OCI-LY7 (cell line): ENCODE measurements at regions not wholly inside any gene's neighbourhood (a gene's known extent, or its start where the extent isn't known, plus 50 kb on each side); places are given as distances from the start of the nearest gene placed in this dataset.

Source experiments
- BruUV-seq: library from RNA; stranded (reverse); fragments of 400-500 nt; replicated peaks from 2 replicates; lab custom pipeline; 2021; lab: Mats Ljungman, UMichigan
- CTCF ChIA-PET: fragments of 300-600 bp; sonication (Branson Sonifier 250); formaldehyde crosslinking; loops from one replicate; lab custom pipeline; 2022; ENCODE audit warnings: antibody characterized with exemption; ENCODE audit not compliant: unreplicated experiment; lab: Charles Lee
- POLR2A ChIA-PET: fragments of 300-600 bp; sonication (Branson Sonifier 250); formaldehyde crosslinking; loops from one replicate; lab custom pipeline; 2022; ENCODE audit warnings: antibody characterized with exemption; lab: Charles Lee
- DNase-seq: peaks from one replicate; pipeline ENCODE4 v3.0.0-alpha.2; 2015; ENCODE audit warnings: low spot score
- H2AFZ ChIP-seq: fragments of 200-600 bp; sonication (generic), shearing (Covaris generic); 2 replicates; pipeline ENCODE4 v1.6.1; 2014; ENCODE audit warnings: mild to moderate bottlenecking, antibody characterized with exemption, low read length, moderate library complexity
- H3K27ac ChIP-seq: fragments of 200-600 bp; sonication (generic); 2 replicates; pipeline ENCODE4 v1.5.1; 2014; ENCODE audit warnings: mixed run types, low read depth, mild to moderate bottlenecking, moderate library complexity, low read length, inconsistent platforms; ENCODE audit not compliant: poor library complexity, severe bottlenecking
- H3K36me3 ChIP-seq: fragments of 200-600 bp; sonication (generic); 2 replicates; pipeline ENCODE4 v1.6.1; 2014; ENCODE audit warnings: mild to moderate bottlenecking, antibody characterized with exemption, low read length, moderate library complexity, mixed read lengths; ENCODE audit not compliant: insufficient read depth
- H3K4me1 ChIP-seq: fragments of 200-600 bp; sonication (generic); 2 replicates; pipeline ENCODE4 v1.5.1; 2014; ENCODE audit warnings: mild to moderate bottlenecking, low read length; ENCODE audit not compliant: insufficient read depth, poor library complexity, severe bottlenecking
- H3K4me2 ChIP-seq: fragments of 200-600 bp; sonication (generic); 2 replicates; pipeline ENCODE4 v1.6.1; 2014; ENCODE audit warnings: mild to moderate bottlenecking, low read length
- H3K4me3 ChIP-seq: fragments of 200-600 bp; sonication (generic); 2 replicates; pipeline ENCODE4 v1.5.1; 2014; ENCODE audit warnings: mild to moderate bottlenecking, low read depth, low read length; ENCODE audit not compliant: poor library complexity, severe bottlenecking
- H3K79me2 ChIP-seq: fragments of 200-600 bp; sonication (generic); 2 replicates; pipeline ENCODE4 v1.6.1; 2016; ENCODE audit warnings: low read depth, mild to moderate bottlenecking, low read length, moderate library complexity, mixed read lengths; ENCODE audit not compliant: insufficient read depth
- H3K9me2 ChIP-seq: fragments of 200-600 bp; sonication (generic); 2 replicates; pipeline ENCODE4 v1.6.1; 2016; ENCODE audit warnings: mild to moderate bottlenecking, low read length, mixed read lengths; ENCODE audit not compliant: insufficient read depth
- H3K9me3 ChIP-seq: fragments of 200-600 bp; sonication (generic); 2 replicates; pipeline ENCODE4 v1.6.1; 2014; ENCODE audit warnings: mild to moderate bottlenecking, mixed run types, low read length, mixed read lengths
- H4K20me1 ChIP-seq: fragments of 200-600 bp; sonication (generic); 2 replicates; pipeline ENCODE4 v1.6.1; 2014; ENCODE audit warnings: mild to moderate bottlenecking, antibody characterized with exemption, low read length, moderate library complexity, mixed read lengths; ENCODE audit not compliant: insufficient read depth
- CTCF ChIP-seq: fragments of 200-600 bp; sonication (generic); conservative IDR thresholded peaks from 2 replicates; pipeline ENCODE4 v1.5.1; 2014; ENCODE audit warnings: mild to moderate bottlenecking, antibody characterized with exemption, low read length, moderate library complexity, mixed read lengths
- EZH2phosphoT487 ChIP-seq: fragments of 200-600 bp; sonication (generic); IDR thresholded peaks from 2 replicates; pipeline ENCODE4 v1.6.1; 2018; ENCODE audit warnings: low read depth, borderline replicate concordance, mild to moderate bottlenecking, mixed run types, antibody characterized with exemption, low read length, moderate library complexity, mixed read lengths
- intact Hi-C: fragments of 100-400 bp; cut with micrococcal nuclease; formaldehyde crosslinking; loops from one replicate; pipeline ENCODE4 v1.10.0; 2022; ENCODE audit not compliant: unreplicated experiment

GRCh38 chr10:62669341-62669740, 135.2 kb upstream of the ADO start:
- no peaks in the 10 kb centered on the region for H3K79me2 ChIP-seq
- no peaks in the 10 kb centered on the region for H3K9me3 ChIP-seq
- H3K36me3 ChIP-seq = no peaks in the 10 kb centered on the region
- no peak overlapping the region for H3K4me2 ChIP-seq
- H3K27ac ChIP-seq = no peak overlapping the region
- no peaks in the 10 kb centered on the region for H3K4me1 ChIP-seq
- DNase-seq = no peak
- BruUV-seq = no TSS peak
- intact Hi-C loops = no loop called here
- H2AFZ ChIP-seq = no peak overlapping the region
- no peak overlapping the region for H3K4me3 ChIP-seq
- no peaks in the 10 kb centered on the region for H3K9me2 ChIP-seq
- CTCF ChIA-PET = no interaction called here
- TF ChIP-seq EZH2phosphoT487 = no peak
- TF ChIP-seq CTCF = no peak
- no peaks in the 10 kb centered on the region for H4K20me1 ChIP-seq
- POLR2A ChIA-PET = interaction anchor here (1.1 kb wide), 1 partner anchor 20 kb away, joined by 3 read pairs; no protein-coding TSS in a partner anchor

GRCh38 chr10:62671104-62671503, 133.4 kb upstream of the ADO start:
- TF ChIP-seq EZH2phosphoT487 (no peak), CTCF (no peak)
- DNase-seq = no peak
- BruUV-seq = no TSS peak
- Histone ChIP-seq H3K79me2 (no peaks in the 10 kb centered on the region), H4K20me1 (no peaks in the 10 kb centered on the region), H3K4me1 (no peaks in the 10 kb centered on the region), H3K36me3 (no peaks in the 10 kb centered on the region), H3K4me2 (no peak overlapping the region), H3K9me2 (no peaks in the 10 kb centered on the region), H3K9me3 (no peaks in the 10 kb centered on the region), H3K27ac (no peak overlapping the region), H2AFZ (no peak overlapping the region), H3K4me3 (no peak overlapping the region)
- CTCF ChIA-PET = interaction anchor here (0.6 kb wide), 1 partner anchor 934 kb away, joined by 6 read pairs; no protein-coding TSS in a partner anchor
- POLR2A ChIA-PET = interaction anchor here (0.8 to 1.4 kb wide), 7 partner anchors 9 to 36 kb away, joined by 3 to 7 read pairs (median 4); no protein-coding TSS in a partner anchor
- intact Hi-C loops = no loop called here

GRCh38 chr10:62681211-62681940, 123.1 kb upstream of the ADO start:
- peak; percentile 73 for DNase-seq
- Histone ChIP-seq H3K79me2 (no peaks in the 10 kb centered on the region), H3K4me2 (no peak overlapping the region), H3K4me1 (peaks cover 10% of the 10 kb centered on the region), H3K27ac (no peak overlapping the region), H3K36me3 (no peaks in the 10 kb centered on the region), H2AFZ (peak overlapping the region; percentile 60; the same call in 1 of the 2 replicates), H3K9me2 (no peaks in the 10 kb centered on the region), H3K9me3 (no peaks in the 10 kb centered on the region), H4K20me1 (no peaks in the 10 kb centered on the region), H3K4me3 (no peak overlapping the region)
- ChIA-PET CTCF (interaction anchor here (0.6 to 0.7 kb wide), 2 partner anchors 44 to 99 kb away, joined by 3 read pairs; no protein-coding TSS in a partner anchor), POLR2A (interaction anchor here (0.7 to 1.2 kb wide), 3 partner anchors 9 to 101 kb away, joined by 3 read pairs; no protein-coding TSS in a partner anchor)
- BruUV-seq = no TSS peak
- intact Hi-C loops = no loop called here
- no peak for TF ChIP-seq EZH2phosphoT487
- peak; percentile 64 for TF ChIP-seq CTCF
